Liver (tissue), 8 donors: ENCODE measurements at regions not wholly inside any gene's neighbourhood (a gene's known extent, or its start where the extent isn't known, plus 50 kb on each side); places are given as distances from the start of the nearest gene placed in this dataset.

ENCODE experiments used
- DNase-seq: peaks from one replicate; pipeline ENCODE4 v3.0.0-alpha.2; 2017; ENCODE audit warnings: low spot score
- H3K27ac ChIP-seq, 2 donors: one replicate each; pipeline ENCODE4 v1.7.0; 2013; ENCODE audit warnings: inconsistent platforms in 2 of 2, low read length in 2 of 2, control low read depth in 1 of 2, low read depth in 1 of 2, mild to moderate bottlenecking in 1 of 2
- H3K27me3 ChIP-seq, 4 donors: one replicate each; pipeline versions ENCODE4 v1.6.1 to v1.7.0; 2013; ENCODE audit warnings: low read length in 3 of 4, inconsistent platforms in 1 of 4, mild to moderate bottlenecking in 1 of 4, moderate library complexity in 1 of 4; ENCODE audit not compliant: control insufficient read depth in 4 of 4, insufficient read depth in 4 of 4
- H3K36me3 ChIP-seq, 4 donors: one replicate each; pipeline versions ENCODE4 v1.6.1 to v1.7.0; 2013; ENCODE audit warnings: low read length in 3 of 4, mild to moderate bottlenecking in 3 of 4, low read depth in 1 of 4, moderate library complexity in 1 of 4; ENCODE audit not compliant: control insufficient read depth in 4 of 4, insufficient read depth in 3 of 4
- H3K4me1 ChIP-seq, 4 donors: one replicate each; pipeline versions ENCODE4 v1.6.1 to v1.7.0; 2013; ENCODE audit warnings: low read length in 3 of 4, mild to moderate bottlenecking in 3 of 4, moderate library complexity in 1 of 4; ENCODE audit not compliant: control insufficient read depth in 4 of 4, insufficient read depth in 4 of 4
- H3K4me3 ChIP-seq, 3 donors: one replicate each; pipeline versions ENCODE4 v1.6.1 to v1.7.0; 2013; ENCODE audit warnings: low read length in 3 of 3, control low read depth in 1 of 3, low read depth in 1 of 3, mild to moderate bottlenecking in 1 of 3
- H3K9ac ChIP-seq, 2 donors: one replicate each; pipeline ENCODE4 v1.7.0; 2013; ENCODE audit warnings: low read length in 2 of 2, mild to moderate bottlenecking in 2 of 2, moderate library complexity in 2 of 2, control low read depth in 1 of 2, low read depth in 1 of 2
- H3K9me3 ChIP-seq, 4 donors: one replicate each; pipeline versions ENCODE4 v1.6.1 to v1.7.0; 2013; ENCODE audit warnings: low read length in 3 of 4; ENCODE audit not compliant: control insufficient read depth in 4 of 4
- EGR1 ChIP-seq, 2 donors: IDR thresholded peaks; 2 replicates each; pipeline ENCODE4 v1.6.1; 2016 to 2018; ENCODE audit warnings: antibody characterized with exemption in 2 of 2, low read depth in 2 of 2
- FOXA2 ChIP-seq: IDR thresholded peaks from 2 replicates; pipeline ENCODE4 v1.6.1; 2016; ENCODE audit warnings: antibody characterized with exemption
- GABPA ChIP-seq, 2 donors: IDR thresholded peaks in 1 of 2; conservative IDR thresholded peaks in 1 of 2; 2 replicates each; pipeline ENCODE4 v1.6.1; 2016; ENCODE audit warnings: antibody characterized with exemption in 2 of 2, mild to moderate bottlenecking in 1 of 2, moderate library complexity in 1 of 2
- HNF4A ChIP-seq, 2 donors: conservative IDR thresholded peaks; 2 replicates each; pipeline ENCODE4 v1.6.1; 2016; ENCODE audit warnings: antibody characterized with exemption in 2 of 2, mild to moderate bottlenecking in 2 of 2
- HNF4G ChIP-seq: IDR thresholded peaks from 2 replicates; pipeline ENCODE4 v1.6.1; 2016; ENCODE audit warnings: antibody characterized with exemption
- JUND ChIP-seq, 2 donors: IDR thresholded peaks; 2 replicates each; pipeline ENCODE4 v1.6.1; 2016; ENCODE audit warnings: antibody characterized with exemption in 2 of 2
- NR2F2 ChIP-seq: IDR thresholded peaks from 2 replicates; pipeline ENCODE4 v1.6.1; 2016; ENCODE audit warnings: antibody characterized with exemption
- RAD21 ChIP-seq, 2 donors: IDR thresholded peaks; 2 replicates each; pipeline ENCODE4 v1.6.1; 2016; ENCODE audit warnings: antibody characterized with exemption in 2 of 2, mild to moderate bottlenecking in 2 of 2
- RXRA ChIP-seq, 2 donors: IDR thresholded peaks; 2 replicates each; pipeline ENCODE4 v1.6.1; 2017 to 2018; ENCODE audit warnings: antibody characterized with exemption in 2 of 2, mild to moderate bottlenecking in 1 of 2
- TAF1 ChIP-seq: conservative IDR thresholded peaks from 2 replicates; pipeline ENCODE4 v1.6.1; 2016; ENCODE audit warnings: antibody characterized with exemption, mild to moderate bottlenecking
- YY1 ChIP-seq: IDR thresholded peaks from 2 replicates; pipeline ENCODE4 v1.6.1; 2016; ENCODE audit warnings: antibody characterized with exemption, mild to moderate bottlenecking
- WGBS: extraction: QIAGEN DNeasy Blood & Tissue Kit; methylation state at CpG from one replicate; pipeline ENCODE4 v1.1.7; 2013; 5-methylcytosine and 5-hydroxymethylcytosine counted together
- TF ChIP-seq, protein P1 (sequence below): IDR thresholded peaks from 2 replicates; pipeline ENCODE4 v1.6.1; 2016; ENCODE audit warnings: antibody characterized with exemption
- TF ChIP-seq, protein P2 (sequence below): IDR thresholded peaks from 2 replicates; pipeline ENCODE4 v1.6.1; 2016; ENCODE audit warnings: antibody characterized with exemption
- TF ChIP-seq, protein P3 (sequence below): IDR thresholded peaks from 2 replicates; pipeline ENCODE4 v1.6.1; 2016; ENCODE audit warnings: antibody characterized with exemption
- TF ChIP-seq, protein P4 (sequence below): IDR thresholded peaks from 2 replicates; pipeline ENCODE4 v1.6.1; 2016; ENCODE audit warnings: antibody characterized with exemption, mild to moderate bottlenecking
- TF ChIP-seq, protein P5 (sequence below): fragments of 150-350 bp; IDR thresholded peaks from 2 replicates; pipeline ENCODE4 v1.5.1; 2017; ENCODE audit warnings: improper control_type of control experiment, low read depth, low read length; ENCODE audit not compliant: missing input control
- donor health status: healthy.
- donor health status: healthy.
- donor health status: healthy.
- donor health status: healthy.
- donor health status: healthy.

DNA sequence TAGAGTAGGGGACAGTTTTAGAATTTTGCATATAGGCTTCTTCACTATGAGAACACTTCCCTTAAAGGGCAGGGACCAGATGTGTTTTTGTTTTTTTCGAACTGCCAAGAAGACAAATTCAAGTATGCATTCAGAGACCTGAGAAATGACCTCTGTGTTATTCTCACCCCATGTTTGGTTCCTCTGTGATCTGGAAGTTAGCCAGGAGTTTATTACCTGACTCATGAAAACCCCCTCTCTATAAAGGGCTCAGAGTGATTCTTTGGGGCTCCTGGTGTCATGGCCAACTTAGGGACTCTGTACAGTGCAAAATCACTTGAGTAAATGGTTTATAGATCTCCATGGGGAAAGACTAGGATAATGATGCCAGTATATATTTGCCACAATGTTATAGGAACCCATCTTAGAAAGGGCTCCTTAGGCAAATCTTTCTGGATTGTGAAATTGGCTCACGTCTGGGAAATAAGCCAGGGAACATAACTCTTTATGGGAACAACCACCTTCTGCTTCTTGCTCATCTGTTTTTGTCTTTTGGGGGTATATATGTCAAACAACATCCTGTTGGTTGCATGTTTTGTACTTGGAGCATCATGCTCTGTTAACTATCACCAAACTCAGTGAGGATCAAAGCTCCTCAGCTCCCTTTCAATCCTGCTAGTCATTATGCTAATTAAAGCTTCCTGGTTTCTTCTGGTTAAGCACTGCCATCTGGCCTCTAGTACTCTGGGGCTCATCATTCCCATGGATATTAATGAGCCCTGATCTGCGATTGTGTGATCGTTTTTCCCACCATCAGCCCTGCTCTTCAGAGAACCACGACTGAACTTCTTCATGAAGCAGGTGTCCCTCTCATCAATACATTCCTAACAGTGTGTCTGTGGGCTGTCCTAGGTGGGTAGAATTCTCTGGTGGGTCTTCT, 173.4 kb upstream of the CDH12 start:
- no peaks in the 10 kb centered on the region for H3K9me3 ChIP-seq
- no peaks in the 10 kb centered on the region for H3K36me3 ChIP-seq
- DNase-seq = no peak
- no peak overlapping the region for H3K27ac ChIP-seq
- H3K4me1 ChIP-seq = peaks cover 0 to 5% (median under 1%) of the 10 kb centered on the region in 4 donors
- TF ChIP-seq NR2F2 = no peak
- no peak for TF ChIP-seq FOXA2
- no peak for TF ChIP-seq RXRA (IDR thresholded peaks at IDR 0.05)
- TF ChIP-seq EGR1 (IDR thresholded peaks at IDR 0.05; ENCODE audit: low read depth in 2 of 2) = no peak
- WGBS = 76% methylated on average over 5 of the region's 5 CpGs
- H3K4me3 ChIP-seq = no peak overlapping the region
- no peaks in the 10 kb centered on the region for H3K27me3 ChIP-seq
- H3K9ac ChIP-seq = no peak overlapping the region

DNA sequence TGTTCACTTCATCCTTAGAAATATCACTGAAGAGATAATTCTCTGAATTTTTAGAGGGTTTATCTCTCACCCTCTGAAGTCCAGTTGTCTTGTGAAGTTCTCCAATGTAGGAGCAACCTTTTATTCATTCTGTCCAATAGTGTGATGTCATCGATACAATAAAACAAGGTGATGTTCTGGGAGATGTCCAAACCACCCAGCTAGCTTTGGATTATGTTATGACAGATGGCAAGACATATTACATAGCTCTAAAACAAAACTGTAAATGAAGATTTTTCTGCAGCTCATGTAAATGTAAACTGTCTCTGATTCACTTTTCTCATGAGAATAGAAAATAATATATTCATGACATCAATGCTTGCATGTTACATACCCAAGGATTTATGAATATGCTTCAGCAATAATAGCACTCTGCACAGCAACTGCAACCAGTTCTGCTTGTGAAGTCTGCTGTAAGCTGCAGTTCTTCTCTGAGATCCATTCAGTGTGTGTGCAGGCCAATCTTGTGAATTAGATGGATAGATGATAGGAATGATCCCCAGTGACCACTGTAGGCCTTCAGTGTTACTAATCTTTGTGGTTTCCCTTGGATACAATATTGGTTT, 172.6 kb upstream of the CDH12 start:
- Histone ChIP-seq H3K27me3 (no peaks in the 10 kb centered on the region), H3K36me3 (no peaks in the 10 kb centered on the region), H3K9ac (no peak overlapping the region), H3K27ac (no peak overlapping the region), H3K4me1 (no peaks in the 10 kb centered on the region), H3K9me3 (no peaks in the 10 kb centered on the region), H3K4me3 (no peak overlapping the region)
- TF ChIP-seq FOXA2 (no peak), HNF4G (no peak), RAD21 (IDR thresholded peaks at IDR 0.05) (no peak), HNF4A (conservative IDR thresholded peaks at IDR 0.05) (no peak), EGR1 (IDR thresholded peaks at IDR 0.05; ENCODE audit: low read depth in 2 of 2) (no peak), JUND (IDR thresholded peaks at IDR 0.05) (no peak), GABPA (IDR thresholded peaks at IDR 0.05 in 1 of 2, conservative IDR thresholded peaks at IDR 0.05 in 1 of 2) (no peak)
- TF ChIP-seq, protein P1, sequence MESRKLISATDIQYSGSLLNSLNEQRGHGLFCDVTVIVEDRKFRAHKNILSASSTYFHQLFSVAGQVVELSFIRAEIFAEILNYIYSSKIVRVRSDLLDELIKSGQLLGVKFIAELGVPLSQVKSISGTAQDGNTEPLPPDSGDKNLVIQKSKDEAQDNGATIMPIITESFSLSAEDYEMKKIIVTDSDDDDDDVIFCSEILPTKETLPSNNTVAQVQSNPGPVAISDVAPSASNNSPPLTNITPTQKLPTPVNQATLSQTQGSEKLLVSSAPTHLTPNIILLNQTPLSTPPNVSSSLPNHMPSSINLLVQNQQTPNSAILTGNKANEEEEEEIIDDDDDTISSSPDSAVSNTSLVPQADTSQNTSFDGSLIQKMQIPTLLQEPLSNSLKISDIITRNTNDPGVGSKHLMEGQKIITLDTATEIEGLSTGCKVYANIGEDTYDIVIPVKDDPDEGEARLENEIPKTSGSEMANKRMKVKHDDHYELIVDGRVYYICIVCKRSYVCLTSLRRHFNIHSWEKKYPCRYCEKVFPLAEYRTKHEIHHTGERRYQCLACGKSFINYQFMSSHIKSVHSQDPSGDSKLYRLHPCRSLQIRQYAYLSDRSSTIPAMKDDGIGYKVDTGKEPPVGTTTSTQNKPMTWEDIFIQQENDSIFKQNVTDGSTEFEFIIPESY = no peak
- TF ChIP-seq, protein P2, sequence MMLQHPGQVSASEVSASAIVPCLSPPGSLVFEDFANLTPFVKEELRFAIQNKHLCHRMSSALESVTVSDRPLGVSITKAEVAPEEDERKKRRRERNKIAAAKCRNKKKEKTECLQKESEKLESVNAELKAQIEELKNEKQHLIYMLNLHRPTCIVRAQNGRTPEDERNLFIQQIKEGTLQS = no peak
- 90% methylated on average over 1 of the region's 1 CpG for WGBS
- no peak for DNase-seq

DNA sequence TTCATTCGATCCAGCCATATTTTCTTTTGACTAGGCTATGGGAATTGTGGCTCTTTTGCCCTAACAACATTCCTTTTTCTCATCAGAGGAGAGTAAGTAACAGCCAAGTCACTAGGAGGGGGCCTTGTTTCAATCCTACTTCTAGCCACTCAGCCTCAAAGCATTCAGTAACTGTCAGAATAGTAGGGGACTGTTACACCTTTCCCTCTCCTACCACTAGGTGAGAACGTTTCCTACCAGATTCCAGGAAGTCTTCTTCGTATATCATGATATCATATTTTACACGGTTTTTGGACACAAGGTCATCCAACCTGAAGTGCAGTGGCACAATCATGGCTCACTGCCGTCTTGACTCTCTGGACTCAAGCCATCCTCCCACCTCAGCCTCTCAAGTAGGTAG, 171.3 kb upstream of the CDH12 start:
- no peaks in the 10 kb centered on the region for H3K27me3 ChIP-seq
- no peaks in the 10 kb centered on the region for H3K36me3 ChIP-seq
- H3K4me1 ChIP-seq = no peaks in the 10 kb centered on the region
- WGBS = 72% methylated on average over 5 of the region's 5 CpGs
- DNase-seq = no peak
- TF ChIP-seq EGR1 (IDR thresholded peaks at IDR 0.05; ENCODE audit: low read depth in 2 of 2) (no peak), GABPA (IDR thresholded peaks at IDR 0.05 in 1 of 2, conservative IDR thresholded peaks at IDR 0.05 in 1 of 2) (no peak), HNF4G (no peak), FOXA2 (no peak), JUND (IDR thresholded peaks at IDR 0.05) (no peak), HNF4A (conservative IDR thresholded peaks at IDR 0.05) (no peak), YY1 (no peak), TAF1 (no peak)
- TF ChIP-seq, protein P2 = no peak
- TF ChIP-seq, protein P3, sequence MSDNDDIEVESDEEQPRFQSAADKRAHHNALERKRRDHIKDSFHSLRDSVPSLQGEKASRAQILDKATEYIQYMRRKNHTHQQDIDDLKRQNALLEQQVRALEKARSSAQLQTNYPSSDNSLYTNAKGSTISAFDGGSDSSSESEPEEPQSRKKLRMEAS = no peak
- TF ChIP-seq, protein P4, sequence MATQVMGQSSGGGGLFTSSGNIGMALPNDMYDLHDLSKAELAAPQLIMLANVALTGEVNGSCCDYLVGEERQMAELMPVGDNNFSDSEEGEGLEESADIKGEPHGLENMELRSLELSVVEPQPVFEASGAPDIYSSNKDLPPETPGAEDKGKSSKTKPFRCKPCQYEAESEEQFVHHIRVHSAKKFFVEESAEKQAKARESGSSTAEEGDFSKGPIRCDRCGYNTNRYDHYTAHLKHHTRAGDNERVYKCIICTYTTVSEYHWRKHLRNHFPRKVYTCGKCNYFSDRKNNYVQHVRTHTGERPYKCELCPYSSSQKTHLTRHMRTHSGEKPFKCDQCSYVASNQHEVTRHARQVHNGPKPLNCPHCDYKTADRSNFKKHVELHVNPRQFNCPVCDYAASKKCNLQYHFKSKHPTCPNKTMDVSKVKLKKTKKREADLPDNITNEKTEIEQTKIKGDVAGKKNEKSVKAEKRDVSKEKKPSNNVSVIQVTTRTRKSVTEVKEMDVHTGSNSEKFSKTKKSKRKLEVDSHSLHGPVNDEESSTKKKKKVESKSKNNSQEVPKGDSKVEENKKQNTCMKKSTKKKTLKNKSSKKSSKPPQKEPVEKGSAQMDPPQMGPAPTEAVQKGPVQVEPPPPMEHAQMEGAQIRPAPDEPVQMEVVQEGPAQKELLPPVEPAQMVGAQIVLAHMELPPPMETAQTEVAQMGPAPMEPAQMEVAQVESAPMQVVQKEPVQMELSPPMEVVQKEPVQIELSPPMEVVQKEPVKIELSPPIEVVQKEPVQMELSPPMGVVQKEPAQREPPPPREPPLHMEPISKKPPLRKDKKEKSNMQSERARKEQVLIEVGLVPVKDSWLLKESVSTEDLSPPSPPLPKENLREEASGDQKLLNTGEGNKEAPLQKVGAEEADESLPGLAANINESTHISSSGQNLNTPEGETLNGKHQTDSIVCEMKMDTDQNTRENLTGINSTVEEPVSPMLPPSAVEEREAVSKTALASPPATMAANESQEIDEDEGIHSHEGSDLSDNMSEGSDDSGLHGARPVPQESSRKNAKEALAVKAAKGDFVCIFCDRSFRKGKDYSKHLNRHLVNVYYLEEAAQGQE = no peak
- TF ChIP-seq, protein P5, sequence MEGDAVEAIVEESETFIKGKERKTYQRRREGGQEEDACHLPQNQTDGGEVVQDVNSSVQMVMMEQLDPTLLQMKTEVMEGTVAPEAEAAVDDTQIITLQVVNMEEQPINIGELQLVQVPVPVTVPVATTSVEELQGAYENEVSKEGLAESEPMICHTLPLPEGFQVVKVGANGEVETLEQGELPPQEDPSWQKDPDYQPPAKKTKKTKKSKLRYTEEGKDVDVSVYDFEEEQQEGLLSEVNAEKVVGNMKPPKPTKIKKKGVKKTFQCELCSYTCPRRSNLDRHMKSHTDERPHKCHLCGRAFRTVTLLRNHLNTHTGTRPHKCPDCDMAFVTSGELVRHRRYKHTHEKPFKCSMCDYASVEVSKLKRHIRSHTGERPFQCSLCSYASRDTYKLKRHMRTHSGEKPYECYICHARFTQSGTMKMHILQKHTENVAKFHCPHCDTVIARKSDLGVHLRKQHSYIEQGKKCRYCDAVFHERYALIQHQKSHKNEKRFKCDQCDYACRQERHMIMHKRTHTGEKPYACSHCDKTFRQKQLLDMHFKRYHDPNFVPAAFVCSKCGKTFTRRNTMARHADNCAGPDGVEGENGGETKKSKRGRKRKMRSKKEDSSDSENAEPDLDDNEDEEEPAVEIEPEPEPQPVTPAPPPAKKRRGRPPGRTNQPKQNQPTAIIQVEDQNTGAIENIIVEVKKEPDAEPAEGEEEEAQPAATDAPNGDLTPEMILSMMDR = no peak
- H3K27ac ChIP-seq = no peak overlapping the region
- no peaks in the 10 kb centered on the region for H3K9me3 ChIP-seq
- no peak overlapping the region for H3K4me3 ChIP-seq
- no peak overlapping the region for H3K9ac ChIP-seq
